ENCODE measurements at regions not wholly inside any gene's neighbourhood (a gene's known extent, or its start where the extent isn't known, plus 50 kb on each side); places are given as distances from the start of the nearest gene placed in this dataset.

GRCh38 chr16:85447693-85448313 lies 165.3 kb upstream of the GSE1 start:
- TF ChIP-seq SIN3A (IDR thresholded peaks at IDR 0.05; ENCODE audit: borderline replicate concordance, insufficient read depth, low read length): no peak
- TF ChIP-seq POLR2AphosphoS5 (IDR thresholded peaks at IDR 0.05; ENCODE audit: low read depth, low read length): no peak
- TF ChIP-seq REST (IDR thresholded peaks at IDR 0.05; ENCODE audit: insufficient read depth in 1 of 2, low read depth in 2 of 2, low read length in 2 of 2): no peak
- TF ChIP-seq TAF1 (IDR thresholded peaks at IDR 0.05; ENCODE audit: borderline replicate concordance, insufficient read depth, low read length): no peak
